WTC11 (cell line): ENCODE measurements at regions not wholly inside any gene's neighbourhood (a gene's known extent, or its start where the extent isn't known, plus 50 kb on each side); places are given as distances from the start of the nearest gene placed in this dataset.

ENCODE experiments used
- ATAC-seq: fragments of 200-7000 bp; cut with Tn5 transposase; 2 replicates; pipeline ENCODE4 v1.10.0; 2021; ENCODE audit warnings: mild to moderate bottlenecking, moderate library complexity
- CTCF ChIA-PET: fragments of 300-600 bp; sonication (Branson Sonifier 250); formaldehyde crosslinking; loops from one replicate; lab custom pipeline; 2021; ENCODE audit warnings: antibody characterized with exemption; lab: Charles Lee
- POLR2A ChIA-PET: fragments of 350-600 bp; sonication (Branson Sonifier 250); formaldehyde crosslinking; loops from one replicate; lab custom pipeline; 2021; ENCODE audit warnings: antibody characterized with exemption; lab: Charles Lee
- DNase-seq: peaks from one replicate; pipeline ENCODE4 v3.0.0; 2021; ENCODE audit warnings: low spot score
- H3K27ac Mint-ChIP-seq: 2 replicates; pipeline ENCODE4 v1.8.0; 2021; ENCODE audit warnings: mixed read lengths
- H3K27me3 Mint-ChIP-seq: 2 replicates; pipeline ENCODE4 v1.8.0; 2021; ENCODE audit warnings: low read depth, mild to moderate bottlenecking, moderate library complexity, mixed read lengths
- H3K36me3 Mint-ChIP-seq: 2 replicates; pipeline ENCODE4 v1.8.0; 2021; ENCODE audit warnings: mixed read lengths
- H3K4me1 Mint-ChIP-seq: 2 replicates; pipeline ENCODE4 v1.8.0; 2022; ENCODE audit warnings: mixed read lengths
- H3K4me3 Mint-ChIP-seq: 2 replicates; pipeline ENCODE4 v1.8.0; 2021; ENCODE audit warnings: mild to moderate bottlenecking, moderate library complexity, mixed read lengths
- H3K9me3 Mint-ChIP-seq: 2 replicates; pipeline ENCODE4 v1.8.0; 2021; ENCODE audit warnings: mixed read lengths
- AFF4 ChIP-seq: sonication (generic); formaldehyde crosslinking; IDR thresholded peaks from 2 replicates; pipeline ENCODE4 v1.8.1; 2023; ENCODE audit warnings: mild to moderate bottlenecking, missing genetic modification reagents, borderline replicate concordance
- ARID4B ChIP-seq: sonication (generic); formaldehyde crosslinking; IDR thresholded peaks from 2 replicates; pipeline ENCODE4 v1.8.0; 2023; ENCODE audit warnings: missing genetic modification reagents, mild to moderate bottlenecking, borderline replicate concordance
- E2F5 ChIP-seq: sonication (generic); formaldehyde crosslinking; IDR thresholded peaks from 2 replicates; pipeline ENCODE4 v1.8.1; 2022; ENCODE audit warnings: mild to moderate bottlenecking, moderate library complexity, missing genetic modification reagents
- ERG ChIP-seq: fragments of 250-450 bp; sonication (Bioruptor Pico); IDR thresholded peaks from 2 replicates; pipeline ENCODE4 v1.8.0; 2021; ENCODE audit warnings: mild to moderate bottlenecking
- FOXP1 ChIP-seq: sonication (generic); formaldehyde crosslinking; IDR thresholded peaks from 2 replicates; pipeline ENCODE4 v1.8.0; 2022; ENCODE audit warnings: missing genetic modification reagents, mild to moderate bottlenecking, moderate library complexity, borderline replicate concordance
- GTF2I ChIP-seq: fragments of 250-450 bp; sonication (Bioruptor Pico); conservative IDR thresholded peaks from 2 replicates; pipeline ENCODE4 v1.4.0; 2021; ENCODE audit warnings: mild to moderate bottlenecking
- HMGA2 ChIP-seq: fragments of 250-450 bp; sonication (Bioruptor Pico); IDR thresholded peaks from 2 replicates; pipeline ENCODE4 v1.4.0; 2021; ENCODE audit warnings: mild to moderate bottlenecking, moderate library complexity
- MAX ChIP-seq: sonication (generic); formaldehyde crosslinking; IDR thresholded peaks from 2 replicates; pipeline ENCODE4 v1.8.0; 2022; ENCODE audit warnings: mild to moderate bottlenecking, missing genetic modification reagents
- NFYB ChIP-seq: sonication (generic); formaldehyde crosslinking; conservative IDR thresholded peaks from 2 replicates; pipeline ENCODE4 v1.8.0; 2022; ENCODE audit warnings: low read depth, missing genetic modification reagents
- NR3C1 ChIP-seq: sonication (generic); formaldehyde crosslinking; conservative IDR thresholded peaks from 2 replicates; pipeline ENCODE4 v1.8.1; 2023; ENCODE audit warnings: low read depth, mild to moderate bottlenecking, missing genetic modification reagents
- OVOL2 ChIP-seq: fragments of 250-450 bp; sonication (Bioruptor Pico); IDR thresholded peaks from 2 replicates; pipeline ENCODE4 v1.9.0; 2021; ENCODE audit warnings: mild to moderate bottlenecking, borderline replicate concordance
- PRRX2 ChIP-seq: fragments of 250-450 bp; sonication (Bioruptor Pico); IDR thresholded peaks from 2 replicates; pipeline ENCODE4 v1.8.0; 2021; ENCODE audit warnings: mild to moderate bottlenecking
- SP1 ChIP-seq: sonication (generic); formaldehyde crosslinking; conservative IDR thresholded peaks from 2 replicates; pipeline ENCODE4 v1.8.1; 2022; ENCODE audit warnings: missing genetic modification reagents
- ZBTB21 ChIP-seq: sonication (generic); formaldehyde crosslinking; IDR thresholded peaks from 2 replicates; pipeline ENCODE4 v1.8.1; 2023; ENCODE audit warnings: mild to moderate bottlenecking, missing genetic modification reagents, borderline replicate concordance
- ZNF232 ChIP-seq: sonication (generic); formaldehyde crosslinking; IDR thresholded peaks from 2 replicates; pipeline ENCODE4 v1.8.0; 2022; ENCODE audit warnings: mild to moderate bottlenecking, missing genetic modification reagents
- ZNF671 ChIP-seq: fragments of 250-450 bp; sonication (Bioruptor Pico); IDR thresholded peaks from 2 replicates; pipeline ENCODE4 v1.8.0; 2021; ENCODE audit warnings: mild to moderate bottlenecking

GRCh38 chr9:33633636-33634035 lies 109.6 kb downstream of the ANKRD18B start:
- ATAC-seq (no peak; the same call in 1 of the 2 replicates), DNase-seq (no peak)
- no peak overlapping the region for H3K4me3 Mint-ChIP-seq
- no peaks in the 10 kb centered on the region for H3K36me3 Mint-ChIP-seq
- CTCF ChIA-PET, result interaction anchor here (2.3 kb wide), 1 partner anchor 88 kb away, joined by 7 read pairs; no protein-coding TSS in a partner anchor
- peaks cover under 1% of the 10 kb centered on the region; the same call in 1 of the 2 replicates for H3K27me3 Mint-ChIP-seq
- peaks cover 7% of the 10 kb centered on the region for H3K4me1 Mint-ChIP-seq
- no peak for TF ChIP-seq NFYB (CRISPR knock-in tag)
- TF ChIP-seq NR3C1 (CRISPR knock-in tag), result no peak
- no peak for TF ChIP-seq AFF4 (CRISPR knock-in tag)
- no peak for TF ChIP-seq ERG (CRISPR knock-in tag)
- no peak for TF ChIP-seq ZBTB21
- TF ChIP-seq SP1, result no peak
- no peak for TF ChIP-seq ZNF232 (CRISPR knock-in tag)
- no peak for TF ChIP-seq ARID4B (CRISPR knock-in tag)
- TF ChIP-seq HMGA2 (CRISPR knock-in tag), result no peak
- TF ChIP-seq FOXP1 (CRISPR knock-in tag), result no peak
- TF ChIP-seq E2F5 (CRISPR knock-in tag), result no peak
- TF ChIP-seq OVOL2, result no peak
- TF ChIP-seq MAX (CRISPR knock-in tag), result no peak
- TF ChIP-seq GTF2I (CRISPR knock-in tag), result no peak
- no peak for TF ChIP-seq ZNF671
- H3K9me3 Mint-ChIP-seq, result no peaks in the 10 kb centered on the region
- POLR2A ChIA-PET, result no interaction called here
- no peak overlapping the region for H3K27ac Mint-ChIP-seq

- no peak for DNase-seq
- ChIA-PET CTCF (interaction anchor here (0.5 to 2.0 kb wide), 4 partner anchors 14 to 683 kb away, joined by 3 to 22 read pairs (median 4); no protein-coding TSS in a partner anchor), POLR2A (no interaction called here)
- H3K9me3 Mint-ChIP-seq, result no peaks in the 10 kb centered on the region
- peak; percentile 62 for ATAC-seq
- no peak overlapping the region for H3K27ac Mint-ChIP-seq
- no peak overlapping the region for H3K4me3 Mint-ChIP-seq
- peaks cover 2% of the 10 kb centered on the region for H3K27me3 Mint-ChIP-seq
- TF ChIP-seq PRRX2 (CRISPR knock-in tag), result no peak
- no peaks in the 10 kb centered on the region for H3K4me1 Mint-ChIP-seq
- H3K36me3 Mint-ChIP-seq, result no peaks in the 10 kb centered on the region
Measured at GRCh38 chr9:33637881-33638280, 113.8 kb downstream of the ANKRD18B start.
